ENCODE measurements at regions not wholly inside any gene's neighbourhood (a gene's known extent, or its start where the extent isn't known, plus 50 kb on each side); places are given as distances from the start of the nearest gene placed in this dataset.
"Not testable (repeated sequence)": the region's sequence is repeated elsewhere in the genome, so short reads cannot be mapped to it uniquely, and the experiment has no call there.

- no peak for DNase-seq
- intact Hi-C loops (cut with DNase I) = no loop called here
- ATAC-seq = no peak
These were observed 142.0 kb upstream of the CHD1 start for GRCh38 chr5:99070822-99071221.

GRCh38 chr5:99070362-99070761, 141.6 kb upstream of the CHD1 start:
- ATAC-seq = no peak
- intact Hi-C loops (cut with DNase I) = no loop called here
- no peak for DNase-seq

DNA sequence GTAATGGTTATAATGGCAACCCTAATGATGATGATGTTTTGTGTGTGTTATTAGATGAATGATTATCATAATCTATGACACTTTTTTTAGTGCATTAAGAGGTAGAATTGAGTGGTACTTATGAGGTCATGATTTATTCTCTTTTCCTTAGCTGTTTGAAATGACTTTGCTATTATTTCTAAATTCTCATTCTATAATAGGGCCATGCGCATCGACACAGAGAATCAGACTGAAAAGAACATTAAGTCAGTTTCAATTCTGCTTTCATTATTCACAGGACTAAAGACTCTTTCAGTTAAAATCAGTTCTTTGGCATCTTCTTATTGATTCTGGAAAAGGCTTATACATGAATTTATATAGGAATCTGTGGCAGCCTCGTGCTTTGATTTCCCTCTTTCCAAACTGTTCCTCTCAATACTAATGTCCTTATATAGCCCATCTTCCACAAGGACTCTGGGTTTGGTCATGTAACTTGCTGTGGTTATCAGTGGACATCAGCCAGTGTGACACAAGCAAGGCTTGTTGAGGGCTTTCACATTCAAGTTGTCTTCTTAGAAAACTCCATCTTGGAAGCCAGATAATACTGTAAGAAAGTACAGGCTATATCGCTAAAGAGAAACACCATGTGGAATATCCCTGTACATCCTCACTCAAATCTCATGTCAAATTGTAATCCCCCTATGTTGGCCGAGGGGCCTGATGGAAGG, 140.3 kb upstream of the CHD1 start:
- intact Hi-C loops (cut with DNase I) = no loop called here
- DNase-seq (no peak), ATAC-seq (no peak)

GRCh38 chr5:99063737-99064136, 134.9 kb upstream of the CHD1 start:
- DNase-seq (no peak), ATAC-seq (no peak)
- intact Hi-C loops (cut with DNase I) = no loop called here

- no peak for ATAC-seq
- DNase-seq = no peak
- intact Hi-C loops (cut with DNase I) = no loop called here
These were observed 132.9 kb upstream of the CHD1 start for GRCh38 chr5:99061711-99062110.

GRCh38 chr5:99061299-99061698, 132.5 kb upstream of the CHD1 start:
- DNase-seq (no peak), ATAC-seq (no peak)
- intact Hi-C loops (cut with DNase I) = no loop called here

DNA sequence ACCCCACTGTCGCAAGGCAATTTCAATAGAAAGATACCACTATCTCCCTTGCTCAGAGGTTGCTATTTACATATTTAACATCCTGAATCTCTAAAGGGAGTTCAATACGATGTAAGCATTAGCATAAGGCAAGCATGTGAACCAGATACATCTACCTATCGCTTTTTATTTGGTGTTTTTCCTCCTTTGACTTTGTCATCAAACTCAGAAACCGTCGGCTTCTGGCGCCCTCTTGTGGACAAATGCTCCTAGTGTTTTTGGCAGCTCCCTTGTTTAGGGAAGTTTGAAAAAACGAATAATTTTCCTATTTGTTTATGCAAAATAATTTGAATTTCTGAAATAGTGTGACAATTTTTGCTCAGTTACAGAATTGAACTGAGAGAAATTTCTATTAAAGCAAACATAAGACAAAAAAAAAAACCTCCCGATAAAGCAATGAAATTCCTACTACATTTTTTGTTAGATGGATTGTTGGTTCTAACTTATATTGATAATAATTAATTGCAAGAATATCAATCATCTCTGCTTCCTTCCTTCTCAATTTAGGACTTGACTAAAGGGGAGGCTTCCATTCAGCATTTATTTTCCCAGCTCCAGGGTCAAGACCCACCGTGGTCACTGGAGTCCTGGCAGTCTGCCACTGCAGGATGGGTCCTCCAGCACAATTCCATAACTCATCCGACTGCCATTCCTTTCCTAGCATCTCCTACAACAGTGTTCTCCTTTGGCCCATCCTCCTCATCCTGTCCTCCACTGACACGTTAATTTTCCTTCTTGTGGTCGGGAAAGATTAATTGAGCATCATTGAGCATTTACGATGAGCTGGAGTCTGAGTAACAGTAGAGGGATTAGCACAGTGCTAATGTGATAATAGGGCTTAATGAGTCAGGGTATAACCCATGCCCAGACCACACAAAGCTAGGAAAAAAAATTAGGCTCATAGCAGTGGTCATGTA, 131.8 kb upstream of the CHD1 start:
- ATAC-seq (peak in 1 of 2 donors; percentile 30), DNase-seq (peak; percentile 75)
- intact Hi-C loops (cut with DNase I) = no loop called here

GRCh38 chr5:99059685-99060084, 130.9 kb upstream of the CHD1 start:
- intact Hi-C loops (cut with DNase I) = no loop called here
- ATAC-seq = no peak
- no peak for DNase-seq

DNA sequence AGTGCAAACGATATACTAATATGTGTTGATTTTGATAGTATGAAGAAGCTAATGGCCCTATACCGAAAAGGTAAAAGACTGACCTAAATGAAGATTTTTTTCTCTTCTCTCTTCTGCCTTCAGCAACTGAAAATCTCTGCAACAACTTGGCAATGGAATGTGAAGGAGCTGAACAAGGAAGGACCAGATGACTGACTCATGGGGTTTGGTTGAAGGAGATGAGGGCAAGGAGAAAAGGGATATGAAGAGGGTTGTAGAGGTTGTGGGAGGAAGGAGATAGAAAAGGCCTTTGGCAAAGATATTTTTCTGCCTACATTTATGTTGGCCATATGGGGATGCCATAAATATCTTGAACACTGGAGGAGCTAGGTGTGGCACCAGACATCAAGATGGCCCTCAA, 129.7 kb upstream of the CHD1 start:
- ATAC-seq (no peak), DNase-seq (no peak)
- intact Hi-C loops (cut with DNase I) = no loop called here

DNA sequence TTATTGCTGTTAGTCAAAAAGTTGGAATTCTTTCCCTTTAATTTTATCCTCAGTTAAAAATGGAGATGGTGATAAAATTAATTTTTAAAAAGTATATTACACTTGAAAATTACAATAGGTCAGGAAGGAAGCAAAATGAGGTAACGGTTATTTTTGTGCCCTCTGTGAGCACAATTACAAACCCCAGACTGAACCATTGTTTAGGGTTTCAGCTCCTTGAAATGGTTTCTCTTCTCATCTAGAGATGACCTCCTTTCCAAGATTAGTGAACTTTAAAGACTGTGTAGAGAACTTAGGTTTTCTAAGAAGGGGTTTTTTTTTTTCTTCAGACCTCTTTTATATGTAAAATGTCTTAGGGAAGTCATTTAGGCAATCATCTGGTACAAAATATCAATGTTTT, 126.2 kb upstream of the CHD1 start:
- DNase-seq (no peak), ATAC-seq (no peak)
- intact Hi-C loops (cut with DNase I) = no loop called here

GRCh38 chr5:99045871-99046270, 117.1 kb upstream of the CHD1 start:
- DNase-seq = no peak
- no peak for ATAC-seq
- intact Hi-C loops (cut with DNase I) = no loop called here

- intact Hi-C loops (cut with DNase I); DNase-seq; ATAC-seq: not testable (repeated sequence)
These were observed 114.5 kb upstream of the CHD1 start for GRCh38 chr5:99043257-99043656.

GRCh38 chr5:99037668-99038067, 108.9 kb upstream of the CHD1 start:
- DNase-seq (no peak), ATAC-seq (no peak)
- intact Hi-C loops (cut with DNase I) = no loop called here

- no peak for ATAC-seq
- DNase-seq = no peak
- intact Hi-C loops (cut with DNase I) = no loop called here
These were observed 107.1 kb upstream of the CHD1 start for GRCh38 chr5:99035942-99036341.

DNA sequence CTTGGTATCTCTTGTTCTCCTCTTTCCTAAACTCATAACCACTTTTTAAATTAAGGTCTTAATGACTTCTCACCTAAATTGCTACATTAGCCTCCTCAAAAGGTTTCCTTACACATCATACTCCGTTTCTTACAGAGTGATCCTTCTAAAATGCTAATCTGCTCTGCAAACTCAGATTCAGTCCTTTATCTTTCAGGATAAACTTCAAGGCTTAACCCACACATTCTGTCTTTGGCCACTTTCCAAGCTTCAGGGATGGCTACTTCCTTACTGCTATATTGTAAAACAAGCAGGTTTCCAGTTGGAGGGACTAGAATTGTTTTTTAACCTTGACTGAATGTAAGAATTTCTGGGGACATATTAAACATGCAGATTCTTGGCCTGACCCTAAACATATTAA, 105.5 kb upstream of the CHD1 start:
- ATAC-seq = no peak
- intact Hi-C loops (cut with DNase I) = loop anchor here in 1 of 2 donors (5.0 kb wide), 1 partner anchor 132 kb away; no protein-coding TSS in a partner anchor

DNA sequence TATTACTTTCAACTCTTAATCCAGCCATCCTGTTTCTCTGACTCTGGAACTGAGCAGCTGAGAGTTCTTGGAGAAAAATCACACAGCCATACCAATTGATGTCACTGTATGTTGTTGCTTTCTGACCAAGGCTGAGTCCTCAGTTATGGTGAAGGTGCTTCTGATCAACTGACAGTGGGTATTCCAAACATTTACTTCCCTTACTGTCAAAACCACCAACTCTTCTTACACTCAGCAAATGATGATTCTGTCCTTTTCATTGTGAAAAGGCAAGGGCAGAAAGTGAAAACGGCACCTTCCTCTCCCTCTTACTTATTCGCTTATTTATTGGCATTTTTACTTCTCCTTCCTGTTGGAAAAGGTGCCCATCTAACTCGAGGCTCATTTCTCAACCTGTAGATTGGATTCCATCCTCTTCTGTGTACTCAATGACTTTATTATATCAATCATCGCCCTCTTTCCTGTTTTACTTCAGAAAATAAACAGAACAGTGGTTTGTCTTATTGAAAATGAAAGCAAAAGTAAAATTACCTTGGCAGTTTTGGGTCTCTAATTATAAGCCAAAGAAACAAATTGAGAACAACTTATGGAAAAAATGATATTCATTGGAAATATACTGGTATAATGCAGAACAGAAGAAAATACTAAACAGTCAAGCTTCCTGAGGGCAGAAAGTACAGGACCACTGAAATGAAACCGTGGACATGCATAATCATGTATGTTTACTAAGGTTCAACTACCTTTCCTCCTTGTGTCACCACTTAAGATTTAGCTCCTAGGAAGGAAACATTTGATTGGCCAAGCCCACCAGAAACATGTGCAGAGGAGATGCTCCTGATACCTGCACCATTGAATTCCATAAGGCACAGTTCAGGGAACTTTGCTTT, 104.5 kb upstream of the CHD1 start:
- DNase-seq (no peak), ATAC-seq (peak; percentile 9 to 36)
- intact Hi-C loops (cut with DNase I) = loop anchor here in 1 of 2 donors (5.0 kb wide), 1 partner anchor 131 kb away; no protein-coding TSS in a partner anchor

More for the DNA sequence above, 105.5 kb upstream of the CHD1 start:
- no peak for DNase-seq

GRCh38 chr5:99032234-99033013, 103.6 kb upstream of the CHD1 start:
- peak; percentile 52 for DNase-seq
- intact Hi-C loops (cut with DNase I) = loop anchor here (1.0 to 5.0 kb wide), 2 partner anchors 126 to 130 kb away; no protein-coding TSS in a partner anchor
- peak; percentile 90 to 93 for ATAC-seq

DNA sequence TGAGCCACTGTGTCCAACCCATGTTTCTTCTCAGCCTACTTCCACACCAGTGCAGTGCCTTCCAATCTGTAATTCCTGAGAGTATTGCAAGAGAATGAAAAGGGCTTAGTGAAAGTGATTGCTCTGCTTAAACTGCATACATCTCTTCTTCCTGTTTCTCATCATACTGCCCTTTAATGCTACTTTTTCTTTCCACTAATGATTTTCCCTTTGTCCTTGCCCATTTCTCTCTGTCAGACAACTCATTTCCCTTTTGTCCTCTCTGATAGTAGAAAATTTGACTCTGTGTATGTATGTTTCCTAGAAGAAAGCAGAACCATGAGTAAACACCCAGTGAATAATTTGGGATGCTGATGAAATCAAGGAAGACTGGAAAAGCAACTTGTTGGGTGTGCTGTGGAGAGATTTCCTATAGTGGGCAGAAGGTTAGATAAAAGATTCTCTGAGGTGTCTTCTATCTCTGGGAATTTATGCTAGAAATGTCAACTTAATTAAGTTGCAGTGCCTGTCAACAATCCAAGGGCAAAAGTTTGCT, 102.2 kb upstream of the CHD1 start:
- ATAC-seq = no peak
- intact Hi-C loops (cut with DNase I) = loop anchor here in 1 of 2 donors (5.0 kb wide), 1 partner anchor 129 kb away; no protein-coding TSS in a partner anchor
- DNase-seq = no peak

Measured in left cardiac atrium (tissue), 4 donors.